ENCODE measurements at regions not wholly inside any gene's neighbourhood (a gene's known extent, or its start where the extent isn't known, plus 50 kb on each side); places are given as distances from the start of the nearest gene placed in this dataset.
"Not testable (repeated sequence)": the region's sequence is repeated elsewhere in the genome, so short reads cannot be mapped to it uniquely, and the experiment has no call there.

DNA sequence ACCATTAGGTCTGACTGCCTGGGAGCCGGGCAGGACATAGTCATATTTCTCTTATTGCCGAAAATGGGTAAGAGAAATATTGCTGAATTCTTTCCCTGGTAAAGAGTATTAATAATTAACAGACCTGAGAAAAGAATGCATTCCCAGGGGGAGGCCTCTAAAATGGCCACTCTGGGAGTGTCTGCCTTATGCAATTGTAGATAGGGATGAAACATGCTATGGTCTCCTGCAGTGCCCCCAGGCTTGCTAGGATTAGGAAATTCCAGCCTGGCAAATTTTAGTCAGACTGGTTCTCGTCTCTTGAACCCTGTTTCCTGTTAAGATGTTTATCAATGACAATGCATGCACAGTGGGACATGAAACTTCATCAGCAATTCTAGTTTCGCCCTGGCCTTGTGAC lies 975.7 kb downstream of the TBC1D32 start:
- not testable (repeated sequence) for DNase-seq (ENCODE audit: low spot score)

DNA sequence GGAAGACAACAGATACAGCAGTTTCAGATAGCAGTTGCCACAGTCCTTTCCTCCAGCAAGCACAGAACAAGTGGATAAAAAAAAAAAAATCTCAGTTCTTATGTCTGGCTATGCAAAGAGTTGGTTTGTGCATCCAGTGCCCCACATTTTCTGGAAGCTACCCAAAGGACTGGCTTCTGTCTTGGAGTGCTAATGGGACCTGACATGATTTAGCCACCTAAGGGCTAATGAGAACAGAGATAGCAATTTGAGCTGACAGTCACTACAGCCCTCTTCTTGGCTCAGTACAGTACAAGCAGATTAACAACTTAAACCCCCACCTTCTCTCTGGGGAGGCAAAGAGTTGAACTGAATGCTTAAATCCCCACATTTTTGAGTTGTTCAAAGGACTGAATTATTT lies 976.8 kb downstream of the TBC1D32 start:
- no peak for DNase-seq (ENCODE audit: low spot score)

DNA sequence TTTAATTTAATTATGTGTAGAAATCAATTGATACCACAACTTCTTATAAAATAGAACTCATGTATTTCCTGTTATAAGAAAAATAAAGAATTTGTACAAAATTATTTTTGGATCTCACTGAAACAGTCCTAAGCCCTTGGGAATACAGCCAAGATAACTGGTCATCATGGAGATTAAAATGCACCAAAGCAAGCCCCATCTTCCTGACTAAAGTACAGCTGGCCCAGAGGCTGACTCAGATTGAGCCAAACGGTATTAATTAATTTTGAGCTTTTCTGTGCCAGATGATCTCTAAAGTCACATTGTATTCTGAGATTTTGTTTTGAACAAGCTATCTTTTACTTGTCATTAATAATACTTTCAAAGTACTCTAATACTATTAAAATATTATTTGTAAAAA lies 978.5 kb downstream of the TBC1D32 start:
- no peak for DNase-seq (ENCODE audit: low spot score)

DNA sequence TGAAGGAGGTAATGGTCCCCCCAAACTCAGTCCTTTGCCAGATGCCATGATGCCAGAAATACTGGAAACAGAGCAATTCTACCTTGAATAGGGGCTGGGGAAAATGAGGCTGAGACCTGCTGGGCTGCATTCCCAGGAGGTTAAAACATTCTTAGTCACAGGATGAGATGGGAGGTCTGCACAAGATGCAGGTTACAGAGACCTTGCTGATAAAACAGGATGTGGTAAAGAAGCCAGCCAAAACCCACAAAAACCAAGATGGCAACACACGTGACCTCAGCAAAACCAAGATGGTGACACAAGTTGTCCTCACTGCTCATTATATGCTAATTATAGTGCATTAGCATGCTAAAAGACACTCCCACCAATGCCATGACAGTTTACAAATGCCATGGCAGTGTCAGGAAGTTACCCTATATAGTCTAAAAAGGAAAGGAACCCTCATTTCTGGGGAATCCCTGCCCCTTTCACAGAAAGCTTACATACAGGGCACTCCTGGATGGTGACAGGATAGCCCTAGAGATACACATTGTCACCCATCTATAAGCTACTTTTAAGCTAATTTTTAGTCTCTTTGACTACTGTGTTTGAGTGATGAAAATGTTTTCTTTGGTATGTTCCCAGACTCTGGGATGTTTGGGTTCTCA lies 979.7 kb downstream of the TBC1D32 start:
- DNase-seq (ENCODE audit: low spot score) = peak; percentile 65

DNA sequence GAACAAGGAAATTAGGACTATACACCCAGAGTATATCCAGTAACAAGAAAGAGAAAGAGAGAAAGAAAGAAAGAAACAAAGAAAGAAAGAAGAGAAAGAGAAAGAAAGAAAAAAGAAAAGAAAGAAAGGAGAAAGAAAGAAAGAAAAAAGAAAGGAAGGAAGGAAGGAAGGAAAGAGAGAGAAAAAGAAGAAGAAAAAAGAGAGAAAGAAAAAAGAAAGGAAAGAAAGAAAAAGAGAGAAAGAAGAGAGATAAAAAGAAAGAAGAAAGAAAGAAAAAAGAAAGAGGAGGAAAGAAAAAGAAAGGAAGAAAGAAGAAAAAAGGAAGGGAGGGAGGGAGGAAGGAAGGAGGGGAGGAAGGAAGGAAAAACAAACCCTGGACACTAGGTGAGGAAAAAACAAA lies 981.8 kb downstream of the TBC1D32 start:
- DNase-seq (ENCODE audit: low spot score) = no peak

DNA sequence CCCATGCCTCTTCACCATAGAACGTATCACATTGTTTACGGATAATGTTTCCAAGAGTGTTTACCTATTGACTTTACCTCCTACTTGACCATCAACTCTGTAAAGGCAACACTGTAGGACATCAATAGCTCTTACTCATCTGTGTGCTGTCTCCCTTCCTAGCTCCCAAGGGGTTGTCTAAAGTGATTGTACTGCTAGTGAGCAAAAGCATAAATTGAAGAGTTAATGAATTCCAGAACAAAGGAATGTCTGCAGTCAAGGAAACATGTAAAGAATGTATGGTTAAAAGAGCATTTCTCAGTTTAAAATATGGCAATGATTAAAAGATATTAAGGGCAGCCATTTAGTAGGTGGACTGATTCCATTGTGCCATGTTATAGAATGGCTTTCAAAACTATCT lies 985.4 kb downstream of the TBC1D32 start:
- no peak for DNase-seq (ENCODE audit: low spot score)

DNA sequence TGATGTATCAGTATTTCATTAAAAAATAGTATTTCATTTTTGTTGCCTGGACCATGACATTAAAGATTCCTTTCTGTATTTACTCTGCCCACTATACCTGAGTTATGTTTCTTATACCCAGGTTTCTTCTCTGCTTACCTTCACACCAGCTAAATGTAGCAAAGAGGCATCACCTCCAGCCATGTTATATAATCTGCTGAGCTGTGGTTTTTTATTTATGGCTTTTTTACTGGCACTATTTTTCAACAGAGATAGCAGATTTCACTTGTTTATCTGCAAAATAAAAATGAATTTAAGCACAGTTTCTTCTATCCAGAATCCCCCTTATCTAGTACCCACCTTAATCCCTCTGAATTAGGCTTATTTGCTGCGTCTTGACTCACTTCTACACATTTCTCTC lies 979.0 kb upstream of the MAN1A1 start:
- DNase-seq (ENCODE audit: low spot score) = no peak

DNA sequence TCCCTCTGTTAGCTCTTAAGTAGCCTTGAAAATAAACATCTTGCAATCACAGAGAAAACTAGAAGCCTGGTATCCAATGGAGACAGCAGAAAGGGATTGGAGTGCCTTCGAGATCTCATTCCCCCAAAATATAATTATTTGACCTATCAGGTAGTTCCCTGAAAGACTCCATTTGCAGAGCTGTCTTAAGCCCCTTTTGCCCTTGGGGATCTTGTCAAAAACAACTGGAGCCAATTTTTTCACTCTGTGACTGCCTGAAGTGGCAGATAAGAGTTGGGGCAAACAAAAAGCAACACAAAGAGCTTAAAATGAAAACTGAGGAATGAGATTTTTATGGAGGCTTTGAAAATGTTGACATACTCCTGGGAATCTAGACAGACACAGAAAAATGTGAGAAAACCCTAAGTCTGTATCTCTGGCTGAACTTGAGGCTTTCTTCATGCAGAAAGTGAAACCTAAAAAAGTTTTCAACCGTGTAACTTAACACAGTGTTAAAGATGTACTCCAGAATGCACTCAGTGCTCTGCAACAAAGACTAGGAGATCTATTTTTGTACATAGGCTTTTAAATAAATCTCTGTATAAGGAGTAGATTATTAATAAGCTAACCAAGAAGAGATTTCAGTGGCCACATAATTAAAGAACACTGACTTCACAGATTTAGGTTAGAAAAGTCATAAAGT lies 971.1 kb upstream of the MAN1A1 start:
- DNase-seq (ENCODE audit: low spot score) = no peak

DNA sequence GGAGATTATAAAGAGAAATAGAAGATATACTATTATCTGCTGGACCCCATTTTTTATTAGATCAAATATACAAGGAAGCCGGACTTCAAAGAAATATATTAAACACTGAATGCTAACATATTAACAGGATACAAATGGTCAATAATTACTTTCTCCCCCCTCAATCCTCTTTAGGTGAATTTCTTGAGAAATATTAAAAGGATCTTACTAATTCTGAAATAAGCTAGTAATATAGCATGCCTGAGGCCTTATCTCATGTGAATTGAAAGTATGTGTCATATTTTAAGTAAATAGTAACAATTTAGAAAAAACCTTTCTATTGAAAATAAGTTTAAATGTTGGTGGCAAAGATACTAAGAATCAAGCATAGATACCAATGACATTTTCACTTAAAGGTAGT lies 954.7 kb upstream of the MAN1A1 start:
- DNase-seq (ENCODE audit: low spot score) = no peak

DNA sequence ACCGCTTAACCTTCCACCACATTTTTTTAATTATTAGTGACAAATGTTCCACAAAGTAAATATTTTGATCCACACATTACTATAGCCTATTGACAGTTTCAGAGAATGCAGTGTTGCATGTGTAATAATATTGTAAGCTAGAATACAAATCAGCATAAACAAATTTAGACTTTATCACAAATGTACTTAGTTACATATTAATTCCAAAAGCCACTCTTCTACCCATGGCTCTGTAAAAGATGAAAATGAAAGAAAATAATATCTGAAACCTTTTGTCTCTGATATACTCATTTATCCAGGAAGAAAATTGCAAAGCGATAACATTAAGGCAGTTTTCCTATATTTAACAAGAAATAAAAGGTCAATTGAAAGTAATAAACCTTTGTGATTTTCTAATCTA lies 954.0 kb upstream of the MAN1A1 start:
- DNase-seq (ENCODE audit: low spot score) = no peak

DNA sequence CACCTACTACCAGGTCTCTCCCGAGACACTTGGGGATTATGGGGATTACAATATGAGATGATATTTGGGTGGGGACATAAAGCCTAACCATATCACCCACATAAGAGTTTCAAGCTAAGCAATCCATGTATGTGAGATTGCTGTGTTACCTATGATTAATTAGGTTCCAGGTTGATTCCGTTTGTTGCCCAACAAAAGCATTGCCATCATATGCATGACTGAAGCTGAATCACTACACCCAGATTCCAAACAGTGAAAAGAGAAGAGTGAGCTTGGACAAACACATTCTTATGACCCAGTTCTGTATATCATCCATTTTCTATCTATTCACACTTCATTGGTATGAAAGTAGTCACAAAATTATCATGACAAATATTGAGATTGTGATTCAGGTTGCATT lies 952.5 kb upstream of the MAN1A1 start:
- no peak for DNase-seq (ENCODE audit: low spot score)

DNA sequence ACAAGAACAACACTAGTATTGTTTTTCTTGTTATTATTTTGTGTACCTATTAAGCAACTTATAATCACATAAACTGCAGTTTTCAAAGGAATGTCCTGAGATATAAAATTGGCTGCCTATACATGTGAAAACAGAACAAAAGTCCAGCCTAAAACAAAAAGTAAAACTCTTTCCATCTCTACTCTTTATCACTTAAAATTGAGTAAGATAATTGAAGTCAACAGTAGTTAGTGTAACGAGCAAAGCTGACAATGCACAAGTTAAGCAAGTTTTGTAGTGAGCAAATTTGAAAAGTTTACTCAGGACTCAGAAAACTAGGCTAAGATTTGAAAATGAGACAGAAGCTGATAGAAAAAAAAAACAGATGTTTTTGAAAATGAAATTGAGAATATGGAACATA lies 941.4 kb upstream of the MAN1A1 start:
- DNase-seq (ENCODE audit: low spot score) = no peak

DNA sequence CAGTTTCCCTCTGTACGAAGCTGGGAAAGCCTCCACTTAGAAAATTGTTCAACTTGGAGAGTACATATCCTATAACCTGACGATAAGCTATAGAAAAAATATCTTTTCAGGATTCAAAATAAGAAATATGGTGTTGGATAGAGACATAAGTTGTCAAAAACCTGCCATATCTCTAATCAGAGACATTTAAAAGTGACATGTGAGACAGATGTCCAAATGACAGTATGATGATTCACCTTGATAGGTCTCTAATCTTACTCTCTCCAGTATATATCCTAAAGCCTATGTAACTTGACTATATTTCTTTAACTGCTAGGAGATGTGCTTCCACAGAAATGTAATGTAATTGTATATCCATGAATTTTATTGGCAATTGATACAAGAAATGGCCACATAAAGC lies 932.4 kb upstream of the MAN1A1 start:
- no peak for DNase-seq (ENCODE audit: low spot score)

DNA sequence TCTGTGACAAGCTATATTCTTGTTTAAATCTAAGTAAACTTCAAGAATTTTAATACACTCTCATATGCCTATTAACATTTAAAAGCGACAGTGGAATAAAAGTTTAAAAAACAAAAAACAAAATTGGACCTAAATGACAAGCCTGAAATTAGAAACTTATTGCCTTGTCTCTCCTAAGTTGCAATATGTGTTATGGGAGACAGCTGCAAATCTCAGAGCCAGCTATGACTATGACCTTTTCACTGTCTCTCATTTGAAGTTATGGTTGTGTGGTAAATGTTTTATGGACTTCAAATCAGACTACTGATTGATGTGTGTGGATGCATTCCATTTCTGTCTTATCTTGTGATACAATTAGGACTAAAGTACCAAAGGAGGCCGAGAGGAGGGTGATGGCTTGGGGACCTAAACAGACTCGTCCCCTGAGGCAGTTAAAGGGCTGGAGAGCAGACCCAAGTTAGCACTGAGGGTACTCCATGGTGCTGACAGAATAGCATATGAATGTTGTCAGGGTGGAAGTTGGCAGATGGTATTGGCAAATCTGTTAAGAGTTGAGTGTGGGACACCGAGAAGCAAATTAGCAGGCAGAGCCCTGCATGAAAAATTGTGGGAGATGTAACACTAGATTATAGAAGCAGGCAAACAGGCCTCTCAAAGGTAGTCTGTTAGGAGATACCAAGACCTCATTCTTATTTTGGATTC lies 930.1 kb upstream of the MAN1A1 start:
- no peak for DNase-seq (ENCODE audit: low spot score)

DNA sequence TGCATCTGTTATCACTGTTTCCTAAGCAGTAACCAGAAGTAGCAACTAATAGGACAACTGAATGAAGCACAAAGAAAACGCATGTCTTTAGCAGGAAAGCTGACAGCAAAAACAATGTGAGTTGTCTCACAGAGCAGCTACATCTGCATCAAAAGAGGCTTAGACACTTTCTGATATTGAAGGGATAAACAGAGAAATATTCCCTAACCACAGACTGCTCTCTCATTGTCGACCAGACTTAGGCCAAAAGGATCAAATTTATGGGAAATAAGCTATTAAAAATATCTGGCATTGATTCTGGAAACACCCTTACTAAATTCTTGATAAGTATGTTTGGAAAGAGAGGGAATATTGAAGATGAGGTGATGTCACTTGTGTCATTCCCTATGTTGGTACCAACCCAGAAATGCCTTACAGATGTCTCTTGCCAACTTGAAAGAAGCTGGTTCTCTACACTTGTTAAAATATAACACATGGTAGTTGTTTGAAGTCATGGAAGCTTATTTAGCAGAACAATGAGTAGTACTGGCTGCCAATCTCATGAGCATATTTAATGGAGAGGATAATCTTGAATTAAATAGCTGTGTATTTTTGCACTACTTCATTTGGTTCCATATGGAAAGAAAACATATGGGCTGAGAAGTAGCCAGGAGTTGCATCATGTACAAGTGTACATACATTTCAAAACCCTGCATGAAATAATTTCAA lies 929.3 kb upstream of the MAN1A1 start:
- DNase-seq (ENCODE audit: low spot score) = no peak

DNA sequence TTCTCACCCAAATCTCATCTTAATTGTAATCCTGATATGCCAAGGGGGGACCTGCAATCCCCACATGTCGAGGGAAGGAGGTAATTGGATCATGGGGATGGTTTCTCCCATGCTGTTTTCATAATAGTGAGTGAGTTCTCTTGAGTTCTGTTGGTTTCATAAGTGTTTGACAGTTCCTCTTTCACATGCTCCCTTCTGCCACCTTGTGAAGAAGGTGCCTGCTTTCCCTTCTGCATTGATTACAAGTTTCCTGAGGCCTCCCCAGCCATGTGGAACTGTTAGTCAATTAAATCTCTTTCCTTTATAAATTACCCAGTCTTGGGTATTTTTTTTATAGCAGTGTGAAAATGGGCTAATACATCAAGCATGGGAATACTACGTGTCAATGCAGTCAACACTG lies 925.0 kb upstream of the MAN1A1 start:
- DNase-seq (ENCODE audit: low spot score) = no peak

DNA sequence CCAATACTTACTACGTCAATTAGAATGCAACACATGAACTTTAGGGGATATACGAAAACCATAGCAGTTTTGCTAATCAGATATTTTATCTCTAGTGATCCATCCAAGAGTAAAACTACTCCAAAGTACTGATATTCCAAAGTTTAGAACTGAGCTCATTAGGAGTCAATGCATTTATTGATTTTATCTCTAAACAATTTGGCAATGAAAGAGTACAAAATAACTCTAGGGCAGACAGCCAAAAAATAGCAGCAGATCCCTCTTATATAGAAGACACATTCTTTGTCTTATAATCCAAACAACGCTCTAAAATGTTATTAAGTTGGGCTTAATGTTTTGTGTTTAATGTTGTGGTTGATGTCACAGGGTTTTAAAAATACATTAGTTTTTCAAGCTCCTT lies 923.9 kb upstream of the MAN1A1 start:
- DNase-seq (ENCODE audit: low spot score) = no peak

DNA sequence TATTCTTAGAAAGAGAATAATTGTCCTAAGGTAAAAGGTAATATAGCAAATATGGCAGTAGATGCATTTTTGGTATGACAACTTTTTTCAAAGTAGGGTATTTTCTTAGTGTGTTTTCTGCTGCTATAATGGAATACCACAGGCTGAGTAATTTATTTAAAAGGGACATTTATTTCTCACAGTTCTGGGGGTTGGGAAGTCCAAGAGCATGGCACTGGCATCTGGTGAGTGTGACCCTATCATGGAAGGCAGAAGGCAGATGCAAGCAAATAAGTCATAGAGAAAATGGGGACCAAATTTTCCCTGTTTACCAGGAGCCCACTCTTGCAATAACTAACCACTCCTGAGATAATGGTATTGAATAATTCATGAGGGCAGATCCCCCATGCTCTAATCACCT lies 922.5 kb upstream of the MAN1A1 start:
- no peak for DNase-seq (ENCODE audit: low spot score)

DNA sequence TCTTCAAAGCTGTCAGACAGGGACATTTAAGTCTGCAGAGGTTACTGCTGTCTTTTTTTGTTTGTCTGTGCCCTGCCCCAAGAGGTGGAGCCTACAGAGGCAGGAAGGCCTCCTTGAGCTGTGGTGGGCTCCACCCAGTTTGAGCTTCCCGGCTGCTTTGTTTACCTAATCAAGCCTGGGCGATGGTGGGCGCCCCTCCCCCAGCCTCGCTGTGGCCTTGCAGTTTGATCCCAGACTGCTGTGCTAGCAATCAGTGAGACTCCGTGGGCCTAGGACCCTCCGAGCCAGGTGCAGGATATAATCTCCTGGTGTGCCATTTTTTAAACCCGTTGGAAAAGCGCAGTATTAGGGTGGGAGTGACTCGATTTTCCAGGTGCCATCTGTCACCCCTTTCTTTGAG lies 918.7 kb upstream of the MAN1A1 start:
- not testable (repeated sequence) for DNase-seq (ENCODE audit: low spot score)

DNA sequence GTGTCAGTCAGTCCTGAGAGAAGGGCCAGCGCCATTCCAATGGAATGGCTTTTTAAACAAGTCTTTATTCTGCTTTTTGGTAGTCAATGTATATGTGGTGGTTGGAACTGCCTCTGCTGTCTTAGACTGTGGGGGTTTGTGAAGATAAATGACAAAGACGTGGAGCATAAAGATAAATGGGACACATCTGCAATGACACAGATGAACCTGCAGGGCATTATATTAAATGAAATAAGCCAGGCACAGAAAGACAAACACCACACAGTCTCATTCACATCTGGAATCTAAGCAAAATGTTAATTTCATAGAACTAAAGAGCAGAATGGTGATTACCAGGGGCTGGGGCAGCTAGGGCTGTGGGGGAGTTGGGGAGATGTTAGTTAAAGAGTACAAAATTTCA lies 912.8 kb upstream of the MAN1A1 start:
- no peak for DNase-seq (ENCODE audit: low spot score)

DNA sequence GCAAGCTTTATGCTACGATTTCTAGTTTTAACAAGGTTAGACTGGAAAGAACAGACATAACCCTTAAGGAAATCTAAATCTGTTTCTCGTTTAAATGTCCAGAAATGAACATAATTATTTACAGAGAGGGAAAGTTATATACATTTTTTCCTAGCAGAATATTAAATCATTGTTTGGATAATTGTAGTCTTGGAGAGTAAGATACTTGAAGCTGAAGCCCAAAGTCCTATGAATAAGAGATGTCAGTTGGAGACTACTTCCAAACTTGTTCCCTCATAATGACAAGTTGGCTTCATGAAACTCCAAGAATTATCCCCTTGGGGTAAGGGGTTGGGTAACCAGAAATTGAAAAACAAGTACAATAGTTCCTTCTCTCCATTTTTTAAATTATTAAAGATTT lies 911.1 kb upstream of the MAN1A1 start:
- no peak for DNase-seq (ENCODE audit: low spot score)

DNA sequence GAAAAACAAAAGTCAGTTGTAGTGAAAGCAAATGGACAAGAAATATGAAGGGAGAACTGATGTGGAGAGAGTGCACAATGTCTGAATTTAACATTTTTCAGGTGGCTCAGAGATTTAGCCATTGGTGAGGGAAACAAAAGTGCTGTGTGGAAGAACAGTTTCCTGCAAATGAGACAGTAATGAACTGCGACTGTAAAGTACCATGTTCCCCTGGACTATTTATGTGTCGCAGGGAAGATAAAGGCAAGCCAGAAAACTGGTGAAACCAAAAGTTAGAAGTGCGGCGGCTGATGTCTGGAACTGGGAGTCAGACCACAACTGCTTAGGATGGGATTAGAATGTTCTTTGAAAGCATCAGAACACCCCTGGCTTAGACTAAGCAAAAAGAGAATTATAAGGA lies 905.1 kb upstream of the MAN1A1 start:
- no peak for DNase-seq (ENCODE audit: low spot score)

DNA sequence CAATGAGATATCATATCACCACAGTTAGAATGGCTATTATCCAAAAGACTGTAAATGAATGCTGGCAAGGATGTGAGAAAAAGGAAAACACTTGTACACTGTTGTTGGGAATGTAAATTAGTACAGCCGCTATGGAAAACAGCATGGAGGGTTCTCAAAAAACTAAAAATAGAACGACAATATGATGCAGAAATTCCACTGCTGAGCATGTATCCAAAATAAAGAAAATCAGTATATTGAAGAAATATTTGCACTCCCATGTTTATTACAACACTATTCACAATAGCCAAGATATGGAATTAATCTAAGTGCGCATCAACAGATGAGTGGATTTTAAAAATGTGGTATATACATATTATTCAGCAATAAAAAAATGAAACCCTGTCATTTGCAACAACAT lies 898.9 kb upstream of the MAN1A1 start:
- no peak for DNase-seq (ENCODE audit: low spot score)

Data from H4 (cell line).